ENCODE measurements at regions not wholly inside any gene's neighbourhood (a gene's known extent, or its start where the extent isn't known, plus 50 kb on each side); places are given as distances from the start of the nearest gene placed in this dataset.

DNA sequence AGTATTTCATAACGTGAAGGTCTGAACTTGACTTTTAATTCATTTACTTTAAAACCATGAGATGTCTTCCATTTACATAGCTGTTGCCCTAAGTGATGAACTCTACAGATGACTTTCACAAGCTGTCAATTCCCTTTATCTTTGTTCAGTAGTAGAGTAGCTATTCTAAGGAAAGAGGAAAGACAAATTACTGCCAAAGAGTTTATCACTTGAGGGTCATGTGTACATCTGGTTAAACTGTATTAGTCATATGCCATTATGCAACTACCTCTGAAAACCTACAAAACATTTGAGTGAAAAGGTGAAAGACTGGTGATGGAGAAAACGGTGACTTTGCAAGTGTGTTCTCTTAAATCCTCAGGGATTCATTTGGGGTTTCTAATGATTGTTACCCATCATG is 763.9 kb downstream of the TMEM182 start:
- no peak for DNase-seq

DNA sequence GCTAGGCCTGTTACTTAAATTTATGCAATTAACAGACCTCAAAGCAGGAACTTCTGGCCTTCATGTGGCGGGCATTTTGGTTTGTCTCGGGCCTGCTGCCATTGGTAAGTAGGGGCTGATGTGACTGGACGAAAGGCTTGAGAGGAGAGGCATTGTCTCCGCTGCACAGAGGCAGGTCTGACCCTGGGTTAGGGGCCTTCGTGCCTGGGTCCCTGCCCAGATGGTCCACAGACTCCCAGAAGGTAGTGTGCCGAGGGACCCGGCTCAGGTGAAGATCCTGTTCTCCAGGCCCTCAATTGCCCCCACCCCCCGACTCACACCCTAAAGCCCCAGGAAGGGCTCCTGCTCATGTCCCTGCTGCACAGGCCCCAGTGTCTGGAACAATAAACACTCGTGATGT is 764.9 kb downstream of the TMEM182 start:
- no peak for DNase-seq

- no peak for DNase-seq
Observed at GRCh38 chr2:103527278-103527677, 765.4 kb downstream of the TMEM182 start.

GRCh38 chr2:103529798-103530502 is 768.1 kb downstream of the TMEM182 start:
- DNase-seq: no peak

GRCh38 chr2:103552775-103553174 is 790.9 kb downstream of the TMEM182 start:
- DNase-seq: no peak

- no peak for DNase-seq
Observed at GRCh38 chr2:103594823-103595222, 833.0 kb downstream of the TMEM182 start.

- no peak for DNase-seq
Observed at GRCh38 chr2:103605071-103605780, 843.4 kb downstream of the TMEM182 start.

GRCh38 chr2:103615611-103616105 is 853.8 kb downstream of the TMEM182 start:
- no peak for DNase-seq

DNA sequence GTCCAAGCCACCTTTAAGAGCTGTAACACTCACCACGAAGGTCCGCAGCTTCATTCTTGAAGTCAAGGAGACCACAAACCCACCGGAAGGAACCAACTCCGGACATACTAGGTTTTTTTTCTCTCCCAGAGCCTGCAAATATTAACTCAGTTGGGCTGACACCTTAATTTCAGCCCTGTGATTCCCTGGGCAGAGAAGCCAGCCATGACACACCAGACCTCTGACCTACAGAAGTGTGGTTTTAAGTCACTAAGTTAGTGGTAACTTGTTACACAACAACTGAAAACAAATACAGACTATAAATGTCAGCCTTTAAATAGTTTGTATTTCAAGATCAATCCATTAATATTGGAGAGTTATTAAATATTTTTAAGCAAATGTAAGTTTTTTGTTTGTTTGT is 855.1 kb downstream of the TMEM182 start:
- DNase-seq: no peak

GRCh38 chr2:103618112-103618511 is 856.3 kb downstream of the TMEM182 start:
- no peak for DNase-seq

DNA sequence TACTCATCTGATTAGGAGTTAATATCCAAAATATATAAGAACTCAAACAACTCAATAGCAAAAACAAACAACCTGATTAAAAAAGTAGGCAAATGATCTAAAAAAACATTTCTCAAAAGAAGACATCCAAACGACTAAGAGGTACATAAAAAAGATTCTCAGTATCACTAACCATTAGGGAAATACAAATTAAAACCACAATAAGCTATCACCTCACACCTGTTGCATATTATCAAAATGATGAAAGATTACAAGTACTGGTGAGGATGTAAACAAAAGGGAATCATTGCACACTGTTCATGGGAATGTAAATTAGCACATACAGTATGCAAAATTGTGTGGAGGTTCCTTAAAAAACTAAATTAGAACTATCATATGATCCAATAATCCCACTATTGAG is 865.5 kb downstream of the TMEM182 start:
- DNase-seq: no peak

DNA sequence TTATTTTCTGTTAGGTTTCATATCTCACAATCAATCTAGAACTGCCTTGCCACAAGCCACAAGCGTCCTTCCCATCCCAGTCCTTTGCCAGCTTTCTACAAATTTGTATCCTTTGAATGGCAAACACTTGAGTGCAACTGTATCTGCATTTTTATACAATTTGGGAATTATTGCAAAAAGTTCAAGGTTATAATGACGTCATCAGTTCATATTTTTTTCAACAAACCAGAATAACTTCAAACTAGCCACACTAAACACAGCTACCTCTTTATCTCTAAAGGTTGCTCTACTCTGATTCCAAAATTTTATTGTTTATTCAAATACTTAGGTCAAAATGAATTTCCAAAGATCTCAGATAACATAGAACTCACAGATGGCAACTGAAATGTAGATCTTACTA is 877.1 kb downstream of the TMEM182 start:
- DNase-seq: no peak

GRCh38 chr2:103656558-103656957 is 894.7 kb downstream of the TMEM182 start:
- no peak for DNase-seq

- DNase-seq: no peak
Observed at GRCh38 chr2:103660519-103660918, 898.7 kb downstream of the TMEM182 start.

GRCh38 chr2:103660947-103661346 is 899.1 kb downstream of the TMEM182 start:
- no peak for DNase-seq

DNA sequence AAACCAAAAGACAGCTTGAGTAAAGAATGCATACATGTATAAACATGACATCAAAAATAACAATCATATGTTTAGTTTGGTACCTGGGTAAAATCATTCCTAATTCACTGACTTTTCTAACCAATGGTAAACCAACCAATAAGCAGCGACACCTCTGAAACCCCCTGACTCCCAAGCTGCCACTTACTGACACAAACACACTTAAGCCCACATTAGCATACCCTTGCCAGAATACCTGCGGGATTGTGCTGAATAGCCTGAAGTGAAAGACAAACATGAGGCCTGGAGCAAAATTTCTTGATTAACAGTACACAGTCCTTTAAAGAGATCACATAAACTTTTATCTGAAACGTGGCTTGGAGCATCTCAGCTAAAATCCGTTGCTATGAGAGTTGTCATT is 902.9 kb downstream of the TMEM182 start:
- no peak for DNase-seq

GRCh38 chr2:103667335-103667884 is 905.6 kb downstream of the TMEM182 start:
- no peak for DNase-seq

- DNase-seq: no peak
Observed at GRCh38 chr2:103669531-103669930, 907.7 kb downstream of the TMEM182 start.

Data from NCI-H510A treated with DMSO at 0.1 percent for 48 hours (cell line).